HCT116 (cell line): ENCODE measurements at regions not wholly inside any gene's neighbourhood (a gene's known extent, or its start where the extent isn't known, plus 50 kb on each side); places are given as distances from the start of the nearest gene placed in this dataset.

Source experiments
- ATAC-seq: fragments of 200-7000 bp; cut with Tn5 transposase; 2 replicates; pipeline ENCODE4 v1.9.1; 2020; ENCODE audit warnings: mild to moderate bottlenecking, moderate library complexity
- BruUV-seq: library from RNA; stranded (reverse); fragments of 400-500 nt; replicated peaks from 2 replicates; lab custom pipeline; 2021; lab: Mats Ljungman, UMichigan
- CTCF ChIA-PET: fragments of 300-600 bp; sonication (Branson Sonifier 250); formaldehyde crosslinking; loops from one replicate; lab custom pipeline; 2021; ENCODE audit warnings: antibody characterized with exemption; lab: Charles Lee
- POLR2A ChIA-PET: fragments of 300-600, 350-600 bp; sonication (Branson Sonifier 250); formaldehyde crosslinking; loops from one replicate; lab custom pipeline; 2021; ENCODE audit warnings: antibody characterized with exemption; lab: Charles Lee
- RAD21 ChIA-PET, 2 experiments: fragments of 300-600 bp; sonication (Branson Sonifier 250); formaldehyde crosslinking; loops; one replicate each; lab custom pipeline; 2023; ENCODE audit warnings: low total read pairs in 2 of 2; ENCODE audit not compliant: uncharacterized antibody in 2 of 2, unreplicated experiment in 2 of 2, low non-redundant PET in 1 of 2; lab: Charles Lee
- DNase-seq: peaks from one replicate; pipeline ENCODE4 v3.0.0-alpha.2; 2010; ENCODE audit warnings: low read depth, low spot score
- H2AFZ ChIP-seq: fragments of 200-600 bp; shearing (Covaris generic), sonication (generic); 2 replicates; pipeline ENCODE4 v1.6.1; 2017; ENCODE audit warnings: low read depth, mixed run types, mixed read lengths, antibody characterized with exemption, low read length; ENCODE audit not compliant: poor library complexity, severe bottlenecking
- H3K27ac ChIP-seq: 2 replicates; pipeline ENCODE4 v1.5.1; 2012; ENCODE audit warnings: low read depth, low read length
- H3K27me3 ChIP-seq: fragments of 200-600 bp; sonication (generic); 2 replicates; pipeline ENCODE4 v1.6.1; 2016; ENCODE audit warnings: mixed run types, low read length, mixed read lengths; ENCODE audit not compliant: insufficient read depth
- H3K36me3 ChIP-seq, 2 experiments: fragments of 200-500 bp in 1 of 2; fragments of 200-600 bp in 1 of 2; sonication (Bioruptor generic) in 1 of 2; sonication (generic) in 1 of 2; 2 replicates each; pipeline versions ENCODE4 v1.5.1 to v1.6.1; 2014 to 2016; ENCODE audit warnings: low read length in 2 of 2, inconsistent platforms in 1 of 2, mixed read lengths in 1 of 2, mixed run types in 1 of 2; ENCODE audit not compliant: insufficient read depth in 2 of 2, control insufficient read depth in 1 of 2
- H3K4me1 ChIP-seq, 2 experiments: fragments of 200-600 bp in 1 of 2; sonication (generic) in 1 of 2; 2 replicates each; pipeline versions ENCODE4 v1.5.1 to v1.6.1; 2012 to 2017; ENCODE audit warnings: low read length in 2 of 2, inconsistent platforms in 1 of 2, mild to moderate bottlenecking in 1 of 2, mixed read lengths in 1 of 2, mixed run types in 1 of 2, moderate library complexity in 1 of 2; ENCODE audit not compliant: insufficient read depth in 2 of 2, control insufficient read depth in 1 of 2
- H3K4me2 ChIP-seq: fragments of 200-600 bp; sonication (generic); 2 replicates; pipeline ENCODE4 v1.6.1; 2017; ENCODE audit warnings: mixed run types, low read length, mixed read lengths
- H3K4me3 ChIP-seq, 2 experiments: fragments of 200-600 bp in 1 of 2; sonication (generic) in 1 of 2; replicated peaks in 1 of 2; 2 replicates each; pipeline ENCODE4 v1.5.1; 2011 to 2016; ENCODE audit warnings: low read length in 2 of 2, control low read depth in 1 of 2, low read depth in 1 of 2, mild to moderate bottlenecking in 1 of 2, mixed read lengths in 1 of 2, mixed run types in 1 of 2
- H3K79me2 ChIP-seq: fragments of 200-600 bp; sonication (generic); 2 replicates; pipeline ENCODE4 v1.6.1; 2017; ENCODE audit warnings: mild to moderate bottlenecking, mixed run types, low read length, moderate library complexity, mixed read lengths; ENCODE audit not compliant: insufficient read depth
- H3K9ac ChIP-seq: fragments of 200-600 bp; sonication (generic); 2 replicates; pipeline ENCODE4 v1.6.1; 2016; ENCODE audit warnings: low read length, mixed read lengths
- H3K9me2 ChIP-seq: fragments of 200-600 bp; sonication (generic), shearing (Covaris generic); 2 replicates; pipeline ENCODE4 v1.6.1; 2017; ENCODE audit warnings: mixed run types, mild to moderate bottlenecking, moderate library complexity; ENCODE audit not compliant: insufficient read depth
- H3K9me3 ChIP-seq, 2 experiments: fragments of 200-500 bp in 1 of 2; fragments of 200-600 bp in 1 of 2; sonication (Bioruptor generic) in 1 of 2; sonication (generic) in 1 of 2; 2 replicates each; pipeline ENCODE4 v1.6.1; 2014 to 2017; ENCODE audit warnings: low read length in 2 of 2, mixed read lengths in 2 of 2, inconsistent platforms in 1 of 2, low read depth in 1 of 2, mild to moderate bottlenecking in 1 of 2, mixed run types in 1 of 2, moderate library complexity in 1 of 2; ENCODE audit not compliant: control insufficient read depth in 1 of 2, insufficient read depth in 1 of 2
- H4K20me1 ChIP-seq: fragments of 200-600 bp; sonication (generic), shearing (Covaris generic); 2 replicates; pipeline ENCODE4 v1.6.1; 2017; ENCODE audit warnings: mixed run types, mild to moderate bottlenecking, moderate library complexity; ENCODE audit not compliant: insufficient read depth
- CBX3 ChIP-seq: IDR thresholded peaks from 2 replicates; pipeline ENCODE4 v1.6.1; 2012; ENCODE audit warnings: low read depth
- EGR1 ChIP-seq: IDR thresholded peaks from 2 replicates; pipeline ENCODE4 v1.6.1; 2012; ENCODE audit warnings: low read depth
- EZH2 ChIP-seq: fragments of 200-600 bp; sonication (generic); IDR thresholded peaks from 2 replicates; pipeline ENCODE4 v1.6.1; 2017; ENCODE audit warnings: antibody characterized with exemption, mixed run types
- EZH2phosphoT487 ChIP-seq: fragments of 200-600 bp; IDR thresholded peaks from 2 replicates; pipeline ENCODE4 v1.6.1; 2018; ENCODE audit warnings: antibody characterized with exemption, borderline replicate concordance
- FOSL1 ChIP-seq: IDR thresholded peaks from 2 replicates; pipeline ENCODE4 v1.6.1; 2012; ENCODE audit warnings: low read depth
- RAD21 ChIP-seq: IDR thresholded peaks from 2 replicates; pipeline ENCODE4 v1.6.1; 2012; ENCODE audit warnings: low read depth, mild to moderate bottlenecking
- SIN3A ChIP-seq: IDR thresholded peaks from 2 replicates; pipeline ENCODE4 v1.6.1; 2012; ENCODE audit warnings: low read depth
- SRF ChIP-seq: IDR thresholded peaks from 2 replicates; pipeline ENCODE4 v1.6.1; 2012; ENCODE audit warnings: low read depth
- TCF7L2 ChIP-seq: IDR thresholded peaks from 2 replicates; pipeline ENCODE4 v1.7.0; 2011; ENCODE audit warnings: borderline replicate concordance, inconsistent platforms; ENCODE audit not compliant: insufficient read depth, insufficient read length; ENCODE audit errors: extremely low read depth
- ZFX ChIP-seq: fragments of 450-650 bp; IDR thresholded peaks from 2 replicates; pipeline ENCODE4 v1.6.1; 2017
- intact Hi-C: fragments of 100-400 bp; cut with micrococcal nuclease; formaldehyde crosslinking; loops from 2 replicates; pipeline ENCODE4 v1.10.0; 2022
- TF ChIP-seq, protein P1 (sequence below), 3 experiments: fragments of 200-600 bp in 1 of 3; sonication (generic) in 1 of 3; IDR thresholded peaks in 2 of 3; conservative IDR thresholded peaks in 1 of 3; 2 replicates each; pipeline ENCODE4 v1.5.1; 2012 to 2017; ENCODE audit warnings: low read depth in 2 of 3, low read length in 2 of 3, antibody characterized with exemption in 1 of 3, borderline replicate concordance in 1 of 3, control low read depth in 1 of 3, mild to moderate bottlenecking in 1 of 3, mixed read lengths in 1 of 3, mixed run types in 1 of 3, moderate library complexity in 1 of 3; ENCODE audit not compliant: insufficient read depth in 1 of 3
- TF ChIP-seq, protein P2 (sequence below): IDR thresholded peaks from 2 replicates; pipeline ENCODE4 v1.6.1; 2011; ENCODE audit warnings: mild to moderate bottlenecking, low read length, moderate library complexity; ENCODE audit not compliant: insufficient replicate concordance; ENCODE audit errors: extremely low read depth
- TF ChIP-seq, protein P3 (sequence below): IDR thresholded peaks from 2 replicates; pipeline ENCODE4 v1.6.1; 2012
- TF ChIP-seq, protein P4 (sequence below): IDR thresholded peaks from 2 replicates; pipeline ENCODE4 v1.6.1; 2012

DNA sequence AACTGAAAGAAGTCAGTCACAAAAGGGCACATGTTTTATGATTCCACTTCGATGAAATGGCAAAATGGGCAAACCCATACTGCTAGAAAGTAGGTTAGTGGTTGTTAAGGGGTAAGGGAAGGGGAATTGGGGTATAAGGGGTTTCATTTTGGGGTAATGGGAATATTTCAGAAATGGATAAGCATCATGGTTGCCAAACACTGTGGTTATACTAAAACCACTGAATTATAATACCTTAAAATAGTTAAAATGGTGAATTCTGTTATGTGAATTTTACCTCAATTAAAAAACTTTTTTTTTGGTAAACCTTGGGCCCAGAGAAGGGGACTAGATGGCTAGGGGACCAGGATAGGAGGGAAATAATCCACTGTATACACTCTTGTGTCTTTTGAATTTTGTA, 52.3 kb upstream of the BHLHE40 start:
- no peaks in the 10 kb centered on the region for H3K4me1 ChIP-seq
- H3K9me2 ChIP-seq: no peaks in the 10 kb centered on the region
- ATAC-seq (no peak), DNase-seq (no peak)
- ChIA-PET CTCF (no interaction called here), POLR2A (no interaction called here), RAD21 (no interaction called here)
- TF ChIP-seq, protein P1, sequence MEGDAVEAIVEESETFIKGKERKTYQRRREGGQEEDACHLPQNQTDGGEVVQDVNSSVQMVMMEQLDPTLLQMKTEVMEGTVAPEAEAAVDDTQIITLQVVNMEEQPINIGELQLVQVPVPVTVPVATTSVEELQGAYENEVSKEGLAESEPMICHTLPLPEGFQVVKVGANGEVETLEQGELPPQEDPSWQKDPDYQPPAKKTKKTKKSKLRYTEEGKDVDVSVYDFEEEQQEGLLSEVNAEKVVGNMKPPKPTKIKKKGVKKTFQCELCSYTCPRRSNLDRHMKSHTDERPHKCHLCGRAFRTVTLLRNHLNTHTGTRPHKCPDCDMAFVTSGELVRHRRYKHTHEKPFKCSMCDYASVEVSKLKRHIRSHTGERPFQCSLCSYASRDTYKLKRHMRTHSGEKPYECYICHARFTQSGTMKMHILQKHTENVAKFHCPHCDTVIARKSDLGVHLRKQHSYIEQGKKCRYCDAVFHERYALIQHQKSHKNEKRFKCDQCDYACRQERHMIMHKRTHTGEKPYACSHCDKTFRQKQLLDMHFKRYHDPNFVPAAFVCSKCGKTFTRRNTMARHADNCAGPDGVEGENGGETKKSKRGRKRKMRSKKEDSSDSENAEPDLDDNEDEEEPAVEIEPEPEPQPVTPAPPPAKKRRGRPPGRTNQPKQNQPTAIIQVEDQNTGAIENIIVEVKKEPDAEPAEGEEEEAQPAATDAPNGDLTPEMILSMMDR (IDR thresholded peaks at IDR 0.05 in 2 of 3, conservative IDR thresholded peaks at IDR 0.05 in 1 of 3; ENCODE audit: borderline replicate concordance in 1 of 3, insufficient read depth in 1 of 3, low read depth in 2 of 3, low read length in 2 of 3): no peak
- TF ChIP-seq EZH2 (no peak), TCF7L2 (no peak), RAD21 (no peak), FOSL1 (no peak), CBX3 (no peak), SRF (no peak), EZH2phosphoT487 (no peak), EGR1 (no peak), ZFX (no peak), SIN3A (no peak)
- TF ChIP-seq, protein P2, sequence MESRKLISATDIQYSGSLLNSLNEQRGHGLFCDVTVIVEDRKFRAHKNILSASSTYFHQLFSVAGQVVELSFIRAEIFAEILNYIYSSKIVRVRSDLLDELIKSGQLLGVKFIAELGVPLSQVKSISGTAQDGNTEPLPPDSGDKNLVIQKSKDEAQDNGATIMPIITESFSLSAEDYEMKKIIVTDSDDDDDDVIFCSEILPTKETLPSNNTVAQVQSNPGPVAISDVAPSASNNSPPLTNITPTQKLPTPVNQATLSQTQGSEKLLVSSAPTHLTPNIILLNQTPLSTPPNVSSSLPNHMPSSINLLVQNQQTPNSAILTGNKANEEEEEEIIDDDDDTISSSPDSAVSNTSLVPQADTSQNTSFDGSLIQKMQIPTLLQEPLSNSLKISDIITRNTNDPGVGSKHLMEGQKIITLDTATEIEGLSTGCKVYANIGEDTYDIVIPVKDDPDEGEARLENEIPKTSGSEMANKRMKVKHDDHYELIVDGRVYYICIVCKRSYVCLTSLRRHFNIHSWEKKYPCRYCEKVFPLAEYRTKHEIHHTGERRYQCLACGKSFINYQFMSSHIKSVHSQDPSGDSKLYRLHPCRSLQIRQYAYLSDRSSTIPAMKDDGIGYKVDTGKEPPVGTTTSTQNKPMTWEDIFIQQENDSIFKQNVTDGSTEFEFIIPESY: no peak
- TF ChIP-seq, protein P3, sequence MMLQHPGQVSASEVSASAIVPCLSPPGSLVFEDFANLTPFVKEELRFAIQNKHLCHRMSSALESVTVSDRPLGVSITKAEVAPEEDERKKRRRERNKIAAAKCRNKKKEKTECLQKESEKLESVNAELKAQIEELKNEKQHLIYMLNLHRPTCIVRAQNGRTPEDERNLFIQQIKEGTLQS: no peak
- TF ChIP-seq, protein P4, sequence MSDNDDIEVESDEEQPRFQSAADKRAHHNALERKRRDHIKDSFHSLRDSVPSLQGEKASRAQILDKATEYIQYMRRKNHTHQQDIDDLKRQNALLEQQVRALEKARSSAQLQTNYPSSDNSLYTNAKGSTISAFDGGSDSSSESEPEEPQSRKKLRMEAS: no peak
- H3K79me2 ChIP-seq: no peaks in the 10 kb centered on the region
- intact Hi-C loops: no loop called here
- H3K9me3 ChIP-seq: no peaks in the 10 kb centered on the region
- no peaks in the 10 kb centered on the region for H3K36me3 ChIP-seq
- no peak overlapping the region for H3K27ac ChIP-seq
- no peak overlapping the region for H3K9ac ChIP-seq
- no peak overlapping the region for H3K4me2 ChIP-seq
- H2AFZ ChIP-seq: peak overlapping the region; percentile 30
- no peak overlapping the region for H3K4me3 ChIP-seq
- no peaks in the 10 kb centered on the region for H4K20me1 ChIP-seq
- no TSS peak for BruUV-seq
- no peaks in the 10 kb centered on the region for H3K27me3 ChIP-seq
